NCI-H2029 treated with DMSO at 0.1 percent for 48 hours (cell line): ENCODE measurements at regions not wholly inside any gene's neighbourhood (a gene's known extent, or its start where the extent isn't known, plus 50 kb on each side); places are given as distances from the start of the nearest gene placed in this dataset.

Experiments used
- DNase-seq: peaks from one replicate; lab custom pipeline; 2025; lab: John Stamatoyannopoulos, UW

- DNase-seq = no peak
Measured at GRCh38 chr2:223524066-223524465, 78.1 kb downstream of the SCG2 start.

- DNase-seq = no peak
Measured at GRCh38 chr2:223526106-223526505, 76.1 kb downstream of the SCG2 start.

- no peak for DNase-seq
Measured at GRCh38 chr2:223528036-223528435, 74.1 kb downstream of the SCG2 start.

GRCh38 chr2:223529696-223530095 lies 72.5 kb downstream of the SCG2 start:
- no peak for DNase-seq

- no peak for DNase-seq
Measured at GRCh38 chr2:223530811-223531210, 71.3 kb downstream of the SCG2 start.

- DNase-seq = no peak
Measured at GRCh38 chr2:223532161-223532560, 70.0 kb downstream of the SCG2 start.

- no peak for DNase-seq
Measured at GRCh38 chr2:223532712-223533111, 69.4 kb downstream of the SCG2 start.

- no peak for DNase-seq
Measured at GRCh38 chr2:223536546-223536945, 65.6 kb downstream of the SCG2 start.

GRCh38 chr2:223537115-223537514 lies 65.0 kb downstream of the SCG2 start:
- DNase-seq = no peak

- DNase-seq = peak; percentile 75
Measured at GRCh38 chr2:223537651-223538601, 64.2 kb downstream of the SCG2 start.

- peak; percentile 41 for DNase-seq
Measured at GRCh38 chr2:223538920-223539440, 63.2 kb downstream of the SCG2 start.

GRCh38 chr2:223541546-223541945 lies 60.6 kb downstream of the SCG2 start:
- DNase-seq = no peak

GRCh38 chr2:223542501-223542900 lies 59.7 kb downstream of the SCG2 start:
- no peak for DNase-seq

- no peak for DNase-seq
Measured at GRCh38 chr2:223545406-223545805, 56.8 kb downstream of the SCG2 start.

GRCh38 chr2:223545830-223546229 lies 56.3 kb downstream of the SCG2 start:
- DNase-seq = no peak
